GM12878 (cell line): ENCODE measurements at regions not wholly inside any gene's neighbourhood (a gene's known extent, or its start where the extent isn't known, plus 50 kb on each side); places are given as distances from the start of the nearest gene placed in this dataset.
A peak's percentile ranks its signal among the peaks of the same experiment; 100 is the strongest.

Source experiments
- ATAC-seq: fragments of 200-7000 bp; cut with Tn5 transposase; 3 replicates; pipeline ENCODE4 v1.9.1; 2020; ENCODE audit warnings: mild to moderate bottlenecking, moderate library complexity
- BruUV-seq: library from RNA; stranded (reverse); fragments of 400-500 nt; replicated peaks from 2 replicates; lab custom pipeline; 2021; lab: Mats Ljungman, UMichigan
- CTCF ChIA-PET: fragments of 300-600 bp; sonication (Branson Sonifier 250); formaldehyde crosslinking; extraction: SDS; loops from one replicate; lab custom pipeline; 2021; ENCODE audit warnings: inconsistent platforms; lab: Yijun Ruan, JAX
- POLR2A ChIA-PET: fragments of 350-600 bp; formaldehyde crosslinking; extraction: SDS; loops from one replicate; lab custom pipeline; 2021; ENCODE audit warnings: inconsistent platforms; lab: Charles Lee
- RAD21 ChIA-PET: fragments of 300-600 bp; sonication (Branson Sonifier 250); formaldehyde crosslinking; loops from one replicate; lab custom pipeline; 2023; ENCODE audit warnings: antibody characterized with exemption; ENCODE audit not compliant: unreplicated experiment; lab: Charles Lee
- SMC1A ChIA-PET: fragments of 300-600 bp; sonication (Branson Sonifier 250); formaldehyde crosslinking; loops from one replicate; lab custom pipeline; 2023; ENCODE audit not compliant: unreplicated experiment, uncharacterized antibody; lab: Charles Lee
- DNase-seq: peaks from one replicate; pipeline ENCODE4 v3.0.0-alpha.2; 2011; ENCODE audit warnings: low read depth, low spot score
- FAIRE-seq: peaks from 3 replicates; lab custom pipeline; 2011; peaks lifted over from hg19 to GRCh38; lab: Jason Lieb, UNC
- H2AFZ ChIP-seq: 2 replicates; pipeline ENCODE4 v1.6.0; 2011; ENCODE audit warnings: low read depth, low read length, control low read depth; ENCODE audit not compliant: control insufficient read depth
- H3K27ac ChIP-seq: 2 replicates; pipeline ENCODE4 v1.5.1; 2011; ENCODE audit warnings: control low read depth; ENCODE audit not compliant: control insufficient read depth, insufficient read depth
- H3K27me3 ChIP-seq, 2 experiments: replicated peaks in 1 of 2; 2 replicates each; pipeline versions ENCODE4 v1.6.0 to v1.6.1; 2011; ENCODE audit warnings: low read length in 1 of 2; ENCODE audit not compliant: control insufficient read depth in 2 of 2, insufficient read depth in 2 of 2
- H3K36me3 ChIP-seq, 2 experiments: 2 replicates each; pipeline ENCODE4 v1.5.1; 2011; ENCODE audit warnings: low read length in 1 of 2; ENCODE audit not compliant: control insufficient read depth in 2 of 2, insufficient read depth in 2 of 2
- H3K4me1 ChIP-seq: 2 replicates; pipeline ENCODE4 v1.6.1; 2011; ENCODE audit warnings: mild to moderate bottlenecking, low read length, moderate library complexity, mixed read lengths; ENCODE audit not compliant: control insufficient read depth, insufficient read depth
- H3K4me2 ChIP-seq: 2 replicates; pipeline ENCODE4 v1.6.0; 2011; ENCODE audit warnings: control low read depth; ENCODE audit not compliant: control insufficient read depth, insufficient read depth
- H3K4me3 ChIP-seq: fragments of 200-600 bp; sonication (generic); 2 replicates; pipeline ENCODE4 v1.5.1; 2016
- H3K79me2 ChIP-seq: 2 replicates; pipeline ENCODE4 v1.6.0; 2011; ENCODE audit warnings: low read length; ENCODE audit not compliant: control insufficient read depth, insufficient read depth
- H3K9ac ChIP-seq: 2 replicates; pipeline ENCODE4 v1.8.0; 2011; ENCODE audit warnings: low read length, control low read depth, mixed read lengths; ENCODE audit not compliant: control insufficient read depth, insufficient read depth
- H3K9me3 ChIP-seq: replicated peaks from 3 replicates; pipeline ENCODE4 v1.5.1; 2011; ENCODE audit warnings: mild to moderate bottlenecking, low read length; ENCODE audit not compliant: control insufficient read depth, insufficient read depth
- H4K20me1 ChIP-seq: 2 replicates; pipeline ENCODE4 v1.6.0; 2011; ENCODE audit not compliant: control insufficient read depth, insufficient read depth
- IRF4 ChIP-seq: IDR thresholded peaks from 2 replicates; pipeline ENCODE4 v1.6.1; 2011; ENCODE audit warnings: low read depth, low read length
- JUNB ChIP-seq: IDR thresholded peaks from 2 replicates; pipeline ENCODE4 v1.6.1; 2016; ENCODE audit warnings: antibody characterized with exemption, mild to moderate bottlenecking
- JUND ChIP-seq: IDR thresholded peaks from 2 replicates; pipeline ENCODE4 v1.6.1; 2012; ENCODE audit warnings: low read depth, mild to moderate bottlenecking, low read length, improper control_type of control experiment, moderate library complexity
- KDM1A ChIP-seq: fragments of 200-600 bp; sonication (generic); IDR thresholded peaks from 2 replicates; pipeline ENCODE4 v1.6.1; 2016; ENCODE audit warnings: borderline replicate concordance
- MEF2A ChIP-seq: IDR thresholded peaks from 2 replicates; pipeline ENCODE4 v1.6.1; 2011; ENCODE audit warnings: low read depth, mild to moderate bottlenecking, low read length, moderate library complexity; ENCODE audit not compliant: insufficient read depth
- MYC ChIP-seq: IDR thresholded peaks from 2 replicates; pipeline ENCODE4 v1.6.1; 2011; ENCODE audit warnings: mild to moderate bottlenecking, low read length, moderate library complexity, inconsistent platforms; ENCODE audit not compliant: insufficient read depth, insufficient replicate concordance, insufficient read length, severe bottlenecking
- NFIC ChIP-seq: IDR thresholded peaks from 2 replicates; pipeline ENCODE4 v1.6.1; 2012; ENCODE audit warnings: low read depth, mild to moderate bottlenecking, inconsistent platforms, low read length, moderate library complexity
- POU2F2 ChIP-seq: IDR thresholded peaks from 3 replicates; pipeline ENCODE4 v1.6.1; 2011; ENCODE audit warnings: low read depth, mild to moderate bottlenecking, low read length, borderline replicate concordance
- RUNX3 ChIP-seq: IDR thresholded peaks from 2 replicates; pipeline ENCODE4 v1.6.1; 2012; ENCODE audit warnings: low read length, inconsistent platforms
- SMARCA5 ChIP-seq: fragments of 450-650 bp; IDR thresholded peaks from 2 replicates; pipeline ENCODE4 v1.6.1; 2017; ENCODE audit warnings: mild to moderate bottlenecking
- TAF1 ChIP-seq: IDR thresholded peaks from 2 replicates; pipeline ENCODE4 v1.6.1; 2011; ENCODE audit warnings: mild to moderate bottlenecking, low read depth, low read length, borderline replicate concordance
- TCF12 ChIP-seq: IDR thresholded peaks from 2 replicates; pipeline ENCODE4 v1.6.1; 2011; ENCODE audit warnings: low read depth, mild to moderate bottlenecking, low read length
- TCF7 ChIP-seq: IDR thresholded peaks from 2 replicates; pipeline ENCODE4 v1.6.1; 2014; ENCODE audit warnings: antibody characterized with exemption, borderline replicate concordance
- ZBED1 ChIP-seq: IDR thresholded peaks from 2 replicates; pipeline ENCODE4 v1.6.1; 2016; ENCODE audit warnings: borderline replicate concordance
- WGBS: methylation state at CpG from one replicate; pipeline ENCODE4 v1.1.6; 2016; ENCODE audit warnings: low lambda C conversion rate; ENCODE audit not compliant: insufficient replicate concordance, insufficient coverage; ENCODE audit errors: missing lambda C conversion rate; 5-methylcytosine and 5-hydroxymethylcytosine counted together
- in situ Hi-C: fragments of 300-500 bp; cut with MboI; formaldehyde crosslinking; loops from 9 replicates; pipeline ENCODE4 v1.14.3; 2018; ENCODE audit warnings: mixed read lengths
- intact Hi-C: fragments of 100-400 bp; cut with micrococcal nuclease; formaldehyde crosslinking; loops from one replicate; pipeline ENCODE4 v1.14.2; 2022; ENCODE audit not compliant: unreplicated experiment

- whole genome bisulfite sequencing: 6% methylated on average over 9 of the region's 9 CpGs
- peak; percentile 34 for DNase-seq
- H2AFZ ChIP-seq: no peak overlapping the region
- H3K4me2 ChIP-seq: no peak overlapping the region
- SMC1A ChIA-PET: no interaction called here
- H3K4me3 ChIP-seq: no peak overlapping the region
- no peaks in the 10 kb centered on the region for H3K27me3 ChIP-seq
- TF ChIP-seq TCF7: peak; percentile 94
- TF ChIP-seq SMARCA5: no peak
- TF ChIP-seq TCF12: no peak
- no peak for TF ChIP-seq ZBED1
- no peak for TF ChIP-seq NFIC
- 0 out of 2 replicates have a peak, but pooled peaks have one; percentile 42 for TF ChIP-seq JUND
- no peak for TF ChIP-seq TAF1
- no peak for TF ChIP-seq MEF2A
- TF ChIP-seq POU2F2: peak; percentile 25; the same call in 1 of the 3 replicates
- peak; percentile 85 for TF ChIP-seq IRF4
- TF ChIP-seq RUNX3: peak; percentile 78
- TF ChIP-seq JUNB: peak; percentile 83
- no peak for TF ChIP-seq MYC
- no peak for TF ChIP-seq KDM1A
- TF ChIP-seq, all 136 proteins: peak for 6
- intact Hi-C loops: no loop called here
- ChIA-PET CTCF (interaction anchor here (0.5 kb wide), 1 partner anchor 287 kb away, joined by 3 read pairs; no protein-coding TSS in a partner anchor), RAD21 (no interaction called here), POLR2A (no interaction called here)
- in situ Hi-C loops: no loop called here
- no peak for FAIRE-seq
- Histone ChIP-seq H3K9ac (no peak overlapping the region), H3K27ac (no peak overlapping the region), H3K4me1 (no peaks in the 10 kb centered on the region; the same call in 1 of the 2 replicates), H3K36me3 (no peaks in the 10 kb centered on the region), H4K20me1 (no peaks in the 10 kb centered on the region), H3K9me3 (no peaks in the 10 kb centered on the region; the same call in 2 of the 3 replicates), H3K79me2 (no peaks in the 10 kb centered on the region)
- no TSS peak for BruUV-seq
- ATAC-seq: peak; percentile 83
These were observed 247.0 kb upstream of the MKI67 start for GRCh38 chr10:128373071-128373749.
